Amniotic stem cell (primary cell): ENCODE measurements at regions not wholly inside any gene's neighbourhood (a gene's known extent, or its start where the extent isn't known, plus 50 kb on each side); places are given as distances from the start of the nearest gene placed in this dataset.

Experiments
- DNase-seq: peaks from one replicate; lab custom pipeline; 2025; lab: John Stamatoyannopoulos, UW

DNA sequence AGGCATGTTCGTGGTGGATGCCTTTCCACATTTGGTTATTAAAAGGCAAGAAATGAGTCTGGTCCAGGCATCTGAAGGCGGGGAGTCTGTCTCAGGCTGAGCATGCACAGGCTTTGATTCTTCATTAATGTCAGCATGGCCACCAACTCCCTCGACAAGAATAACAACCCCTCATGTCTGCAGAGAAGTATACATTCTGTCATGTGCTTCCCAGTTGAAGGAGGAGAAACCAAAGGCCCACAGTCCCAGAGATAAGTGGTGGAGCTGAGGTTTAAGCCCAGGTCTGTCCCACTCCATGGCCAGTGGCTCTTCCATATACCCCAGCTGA lies 61.6 kb upstream of the LAPTM5 start:
- DNase-seq: no peak

DNA sequence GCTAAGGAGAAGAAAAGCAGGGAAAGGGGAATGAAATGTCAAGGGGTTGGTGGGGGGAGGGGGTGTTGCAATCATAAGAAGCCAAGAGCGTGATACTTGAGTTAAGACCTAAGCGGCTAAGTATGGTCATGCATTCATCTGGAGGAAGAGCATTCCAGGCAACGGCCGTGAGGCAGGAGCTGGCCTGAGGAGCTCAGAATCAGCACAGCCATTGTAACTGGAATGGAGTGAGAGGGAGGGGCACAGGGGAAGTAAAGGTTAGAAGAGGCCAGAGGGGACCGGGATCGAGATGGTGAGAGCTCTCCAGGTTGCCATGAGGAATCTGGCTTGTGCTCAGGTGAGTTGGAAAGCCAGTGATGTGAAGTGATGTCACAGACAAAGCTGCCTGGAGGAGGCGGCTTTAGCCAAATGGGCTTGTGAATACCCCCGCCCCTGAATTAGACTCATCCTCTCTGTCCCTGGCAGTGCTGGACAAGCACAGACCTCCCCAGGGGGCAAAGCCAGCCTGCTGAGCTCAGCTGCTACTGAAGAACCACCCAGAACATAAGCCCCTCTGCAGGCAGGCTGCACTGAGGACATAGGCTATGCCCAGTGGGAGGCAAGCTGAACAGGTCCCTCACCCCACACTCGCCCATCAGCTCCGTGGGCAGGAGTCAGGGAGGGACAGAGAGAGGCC lies 61.1 kb upstream of the LAPTM5 start:
- no peak for DNase-seq

DNA sequence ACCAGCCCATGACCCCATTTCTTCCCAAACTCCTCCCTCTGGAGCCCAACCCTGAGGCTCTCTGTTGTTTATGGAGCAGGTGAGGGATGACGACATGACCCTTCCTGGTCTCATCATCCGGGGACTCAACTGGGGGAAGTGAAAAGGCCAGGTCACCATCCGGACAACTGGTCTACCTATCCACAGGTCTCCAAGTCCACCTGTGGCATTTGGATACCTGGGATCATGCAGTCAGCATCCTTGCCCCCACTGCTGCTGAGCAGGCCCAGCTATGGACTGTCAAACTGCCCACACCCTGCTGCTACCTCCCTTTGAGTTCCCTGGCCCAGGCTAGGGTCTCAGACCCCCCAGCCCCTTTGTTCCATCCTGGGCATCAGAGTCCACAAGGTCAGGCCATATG lies 60.0 kb upstream of the LAPTM5 start:
- no peak for DNase-seq

DNA sequence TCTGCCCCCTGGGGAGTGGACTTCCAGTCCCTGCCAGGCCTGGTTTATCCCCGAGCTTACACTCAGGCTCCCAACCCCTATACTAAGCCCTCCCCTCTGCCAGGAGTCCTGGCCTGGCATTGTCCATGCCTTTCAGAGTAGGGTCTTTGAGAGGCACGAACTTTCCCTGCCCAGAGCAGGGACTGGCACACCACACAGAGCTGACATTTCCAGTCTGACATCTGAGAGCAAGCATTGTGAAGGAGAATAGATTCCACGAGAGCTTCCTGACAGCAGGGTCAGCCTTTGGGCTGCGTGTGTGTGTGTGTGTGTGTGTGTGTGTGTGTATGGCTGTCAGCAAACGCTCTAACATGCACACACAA lies 59.5 kb upstream of the LAPTM5 start:
- no peak for DNase-seq

DNA sequence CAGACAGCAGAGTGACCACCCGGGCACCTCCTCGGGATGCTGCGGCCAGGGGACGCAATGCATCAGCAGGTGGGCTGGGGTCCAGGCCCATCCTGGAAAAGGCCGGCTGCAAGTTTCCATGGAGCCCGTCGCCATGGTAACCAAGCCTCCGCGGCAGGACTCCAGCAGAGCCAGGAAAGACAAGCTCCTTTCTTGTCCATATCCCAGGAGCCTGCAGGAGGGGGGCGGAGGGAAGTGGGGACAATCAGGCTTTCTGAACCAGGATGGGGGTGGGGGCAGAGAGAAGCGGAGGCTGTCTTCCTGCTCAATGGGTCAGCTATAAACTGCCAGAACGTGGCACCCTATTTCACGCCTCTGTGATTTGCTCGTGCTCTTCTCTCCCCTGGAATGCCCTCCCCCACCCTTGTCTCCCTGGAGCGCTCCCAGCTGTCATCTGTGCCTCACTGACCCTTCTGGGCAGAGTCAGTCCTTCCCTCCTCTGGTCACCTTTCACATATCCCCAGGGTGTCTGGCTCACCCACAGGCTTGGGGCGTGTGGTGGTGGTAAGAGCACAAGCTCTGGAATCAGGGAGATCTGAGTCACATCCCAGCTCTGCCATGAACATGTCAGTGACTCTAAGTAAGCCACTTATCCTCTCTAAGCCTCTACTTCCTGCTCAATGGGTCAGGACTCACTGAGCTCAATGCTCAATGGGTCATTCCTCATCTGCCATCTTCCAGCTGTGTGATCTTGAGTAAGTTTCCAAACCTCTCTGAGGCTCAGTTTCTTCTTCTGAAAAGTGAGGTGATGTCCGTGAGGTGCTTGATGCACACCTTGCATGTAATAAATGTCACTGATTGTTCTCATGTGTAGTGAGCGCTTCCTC lies 58.9 kb upstream of the LAPTM5 start:
- DNase-seq: peak; percentile 94

DNA sequence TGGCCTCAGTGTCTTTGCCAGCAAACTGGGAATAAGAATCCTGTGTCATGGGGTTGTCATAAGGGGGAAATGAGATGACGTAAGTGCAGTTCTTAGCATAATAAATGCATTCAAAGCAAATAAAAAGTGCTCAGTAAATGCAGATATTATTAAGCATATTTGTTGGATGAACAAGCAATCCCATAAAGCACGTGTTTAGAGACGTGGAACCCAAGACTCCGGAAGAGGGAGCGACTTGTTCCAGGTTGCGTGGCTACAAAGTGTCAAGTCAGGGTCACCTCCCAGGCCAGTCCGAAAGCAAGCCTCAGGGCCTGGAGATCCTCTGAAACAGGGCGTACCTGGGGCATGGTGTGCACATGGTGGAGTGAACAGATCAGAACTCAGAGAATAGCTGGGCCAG lies 58.0 kb upstream of the LAPTM5 start:
- no peak for DNase-seq

DNA sequence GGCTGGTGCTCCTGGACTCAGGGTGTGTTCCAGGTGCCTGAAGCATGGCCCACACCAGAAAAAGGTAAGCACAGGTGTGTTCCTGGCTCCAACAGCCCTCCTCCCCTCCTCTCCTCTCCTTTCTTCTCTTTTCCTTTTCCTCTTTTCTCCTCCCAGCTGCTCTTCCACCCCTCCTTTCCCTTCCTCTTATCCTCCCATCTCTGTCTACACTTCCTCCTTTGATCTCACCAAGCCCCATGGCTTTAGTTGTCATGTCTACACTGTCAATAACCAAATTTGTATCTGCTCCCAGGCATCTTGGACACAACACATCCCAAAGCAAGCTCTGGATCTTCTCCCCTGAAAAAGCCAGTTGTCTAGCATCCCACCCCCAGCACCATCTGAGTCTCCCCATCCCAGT lies 56.7 kb upstream of the LAPTM5 start:
- DNase-seq: no peak

DNA sequence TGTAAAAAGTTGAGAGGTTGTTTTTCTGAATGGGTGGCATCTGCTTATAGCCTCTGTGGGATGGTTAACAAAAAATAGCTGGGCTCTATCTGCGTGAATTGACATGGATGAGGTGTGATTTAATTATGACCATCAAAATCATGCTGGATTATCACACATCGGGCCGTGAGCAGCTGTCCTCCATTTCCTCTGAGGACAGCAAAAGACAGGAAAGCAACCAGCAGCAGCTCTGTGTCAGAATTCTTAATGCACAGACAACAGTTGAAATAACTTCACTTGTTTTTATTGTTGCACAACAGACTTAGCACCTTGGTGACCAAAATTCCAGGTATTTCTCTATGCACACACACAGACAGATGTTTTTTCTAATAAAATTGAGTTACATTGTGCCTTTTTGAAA lies 54.5 kb upstream of the LAPTM5 start:
- DNase-seq: no peak

DNA sequence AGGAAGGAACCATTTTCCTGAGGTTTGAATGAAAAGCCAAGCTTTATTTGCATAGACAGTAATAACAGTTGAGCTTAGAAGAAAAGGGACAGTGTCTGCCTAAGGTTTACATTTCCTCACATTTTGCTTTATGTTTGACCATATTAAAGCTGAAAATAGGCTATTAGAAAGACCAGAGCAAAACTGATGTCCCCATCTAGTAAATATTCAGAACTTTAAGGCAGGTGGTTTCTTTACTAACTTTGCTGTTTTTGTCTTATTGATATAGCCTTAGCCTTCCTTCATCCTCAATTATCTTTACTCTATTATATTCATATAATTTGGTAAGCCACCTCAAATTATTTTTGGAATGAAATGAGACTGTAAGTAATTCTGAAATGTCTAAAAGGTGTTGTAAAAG lies 53.6 kb upstream of the LAPTM5 start:
- DNase-seq: no peak

DNA sequence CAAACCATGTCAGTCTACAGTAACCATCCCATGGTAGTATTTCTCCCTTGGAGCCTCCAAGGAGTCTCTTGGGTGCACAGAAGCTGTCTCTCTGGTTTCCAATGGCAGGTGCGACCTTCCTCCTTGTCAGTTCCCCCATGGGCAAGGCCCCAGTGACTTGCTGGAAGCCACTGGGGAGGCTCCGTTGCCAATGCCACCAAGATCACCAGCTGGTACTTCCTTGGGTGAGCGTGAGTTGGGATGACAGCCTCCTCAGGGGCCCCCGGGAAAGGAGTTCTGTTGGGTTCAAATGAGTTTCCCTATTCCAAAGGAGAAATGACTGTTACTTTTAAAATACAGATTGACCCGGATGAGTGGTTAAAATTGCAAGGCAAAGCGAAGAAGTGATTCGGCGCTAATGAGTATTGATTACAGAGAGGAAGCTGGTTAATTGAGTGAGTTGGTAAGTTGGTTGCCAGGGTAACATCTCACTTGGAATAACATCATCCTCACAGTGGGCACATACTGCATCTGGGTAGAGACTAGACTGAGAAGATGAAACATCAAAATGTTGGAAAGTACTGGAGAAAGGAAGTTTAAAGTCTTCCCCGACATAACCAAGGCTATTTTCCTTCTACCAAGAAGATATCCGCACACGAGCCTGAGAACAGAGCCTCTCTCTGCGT lies 53.0 kb upstream of the LAPTM5 start:
- DNase-seq: no peak

DNA sequence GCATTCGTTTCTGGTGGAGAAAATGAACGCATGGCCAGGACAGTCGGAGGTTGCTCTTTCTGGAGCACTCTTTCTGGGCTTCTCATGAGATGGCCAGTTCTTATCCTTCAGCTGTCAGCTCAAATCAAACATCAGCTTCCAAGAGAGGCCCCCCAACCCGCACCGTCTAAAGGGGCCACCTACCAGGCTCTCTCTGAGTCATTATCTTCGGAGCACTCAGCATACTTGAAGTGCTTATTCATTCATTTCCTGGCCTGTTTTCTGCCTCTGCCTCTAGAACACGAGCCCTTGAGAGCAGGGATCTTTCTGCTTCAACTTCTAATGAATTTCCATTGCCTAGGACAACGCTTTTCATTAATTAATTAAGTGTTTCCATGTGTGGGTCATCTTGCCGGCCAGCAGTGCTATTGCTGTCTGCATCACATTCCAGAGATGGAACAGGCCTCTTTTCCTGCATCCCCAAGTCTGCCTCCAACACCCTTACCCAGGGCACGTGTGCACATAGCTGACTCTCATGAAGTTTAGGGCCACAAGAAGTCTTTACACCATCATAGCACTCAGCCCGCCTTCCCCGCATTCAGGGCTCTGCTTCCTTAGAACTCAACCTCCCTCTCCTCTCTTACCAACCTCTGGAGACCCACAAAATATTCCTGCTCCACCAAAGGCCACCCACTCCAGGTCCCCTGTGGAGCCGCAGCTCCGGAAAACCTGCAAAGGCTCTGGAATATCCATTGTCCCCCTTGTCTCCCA lies 52.1 kb upstream of the LAPTM5 start:
- DNase-seq: peak; percentile 77

DNA sequence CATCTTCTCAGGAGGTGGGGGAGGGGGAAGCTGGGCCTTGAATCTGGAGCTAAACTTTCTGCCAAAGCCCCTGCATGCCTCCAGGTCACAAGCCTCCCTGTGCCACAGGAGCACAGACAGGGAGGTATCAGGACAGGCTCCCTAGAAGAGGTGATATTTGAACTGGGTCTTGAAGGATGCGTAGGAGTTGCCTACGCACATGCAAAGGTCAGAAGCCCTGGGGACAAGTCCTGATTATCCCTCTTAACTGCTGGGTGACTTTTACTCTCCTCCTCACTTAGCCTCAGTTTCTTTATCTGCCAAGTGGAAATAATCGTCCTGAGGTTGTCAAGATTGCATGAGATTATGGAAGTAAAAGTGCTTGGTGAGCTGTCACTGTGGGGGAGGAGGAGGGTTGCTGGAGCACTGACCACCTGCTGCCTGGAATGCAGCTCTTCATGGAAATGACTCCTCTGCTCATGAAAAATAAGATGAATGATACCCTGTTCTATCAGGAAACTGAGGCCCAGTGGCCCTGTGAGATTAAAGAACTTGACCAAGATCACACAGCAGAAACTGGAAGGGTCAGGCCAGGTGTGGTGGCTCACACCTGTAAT lies 50.6 kb upstream of the LAPTM5 start:
- no peak for DNase-seq

DNA sequence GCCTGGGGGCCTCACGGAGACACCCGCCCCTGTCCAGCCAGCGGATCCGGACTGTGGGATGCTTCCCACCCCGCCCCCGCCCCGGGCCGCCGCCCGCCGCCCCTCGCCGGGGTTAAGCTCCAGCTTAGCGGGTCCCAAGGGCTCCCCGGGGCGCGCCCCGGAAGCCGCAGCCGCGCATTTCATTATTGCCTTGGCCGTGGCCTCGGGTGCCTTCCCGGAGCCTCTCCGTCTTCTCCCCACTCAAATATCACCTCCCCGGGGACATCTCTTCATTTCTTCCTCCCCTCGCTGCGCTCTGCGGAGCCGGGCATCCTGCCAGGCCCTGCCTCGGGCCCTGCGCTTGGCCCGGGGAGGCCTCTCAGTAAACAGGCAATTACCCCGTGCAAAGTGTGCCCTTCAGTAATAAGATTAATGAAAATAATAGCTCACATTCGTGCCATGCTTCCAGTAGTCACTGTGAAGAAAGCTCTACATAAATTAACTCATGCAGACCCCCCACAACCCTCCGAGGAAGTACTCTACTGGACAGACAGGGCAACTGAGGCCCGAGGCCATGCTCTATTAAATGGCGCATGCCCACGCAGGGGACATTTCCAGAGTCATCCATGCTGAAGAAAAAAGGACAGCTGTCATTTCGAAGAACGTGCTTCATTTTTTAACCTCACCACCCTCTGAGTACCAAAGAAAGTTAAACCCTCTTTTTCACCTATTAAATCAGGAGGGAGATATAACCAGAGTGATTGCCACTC lies 49.9 kb upstream of the LAPTM5 start:
- no peak for DNase-seq
